Keratinocyte (primary cell): ENCODE measurements at regions not wholly inside any gene's neighbourhood (a gene's known extent, or its start where the extent isn't known, plus 50 kb on each side); places are given as distances from the start of the nearest gene placed in this dataset.

Experiments
- DNase-seq: peaks from one replicate; pipeline ENCODE4 v3.0.0-alpha.2; 2011; ENCODE audit warnings: low read depth, missing footprints, low spot score
- FAIRE-seq: peaks from 2 replicates; lab custom pipeline; 2011; peaks lifted over from hg19 to GRCh38; lab: Jason Lieb, UNC
- H2AFZ ChIP-seq: 2 replicates; pipeline ENCODE4 v1.6.0; 2012; ENCODE audit warnings: low read length, control low read depth, inconsistent platforms; ENCODE audit not compliant: control insufficient read depth
- H3K27ac ChIP-seq: 2 replicates; pipeline ENCODE4 v1.5.1; 2011; ENCODE audit warnings: low read length; ENCODE audit not compliant: control insufficient read depth, insufficient read depth
- H3K27me3 ChIP-seq: 3 replicates; pipeline ENCODE4 v1.6.0; 2011; ENCODE audit warnings: low read length; ENCODE audit not compliant: control insufficient read depth, insufficient read depth; ENCODE audit errors: extremely low read depth
- H3K36me3 ChIP-seq, 2 experiments: 2 replicates in 1 of 2; 3 replicates in 1 of 2; pipeline ENCODE4 v1.5.1; 2011; ENCODE audit warnings: low read length in 2 of 2, mild to moderate bottlenecking in 1 of 2; ENCODE audit not compliant: control insufficient read depth in 2 of 2, insufficient read depth in 2 of 2; ENCODE audit errors: extremely low read depth in 1 of 2
- H3K4me1 ChIP-seq: 3 replicates; pipeline ENCODE4 v1.5.1; 2011; ENCODE audit warnings: low read length; ENCODE audit not compliant: control insufficient read depth, insufficient read depth; ENCODE audit errors: extremely low read depth
- H3K4me2 ChIP-seq: 3 replicates; pipeline ENCODE4 v1.6.0; 2011; ENCODE audit warnings: low read depth, low read length; ENCODE audit not compliant: control insufficient read depth, insufficient read depth; ENCODE audit errors: extremely low read depth
- H3K4me3 ChIP-seq, 3 experiments: fragments of 200-600 bp in 1 of 3; sonication (generic) in 1 of 3; 2 replicates in 2 of 3; 3 replicates in 1 of 3; pipeline ENCODE4 v1.5.1; 2011 to 2016; ENCODE audit warnings: low read length in 3 of 3, mild to moderate bottlenecking in 3 of 3, control low read depth in 2 of 3, inconsistent platforms in 1 of 3, low read depth in 1 of 3, mixed read lengths in 1 of 3, mixed run types in 1 of 3, moderate library complexity in 1 of 3; ENCODE audit not compliant: control insufficient read depth in 2 of 3, insufficient read depth in 2 of 3; ENCODE audit errors: extremely low read depth in 1 of 3
- H3K79me2 ChIP-seq: 2 replicates; pipeline ENCODE4 v1.6.0; 2012; ENCODE audit warnings: low read length; ENCODE audit not compliant: control insufficient read depth, insufficient read depth
- H3K9ac ChIP-seq: 3 replicates; pipeline ENCODE4 v1.6.0; 2011; ENCODE audit warnings: low read length; ENCODE audit not compliant: control insufficient read depth, insufficient read depth; ENCODE audit errors: extremely low read depth
- H3K9me1 ChIP-seq: 3 replicates; pipeline ENCODE4 v1.6.0; 2011; ENCODE audit warnings: low read length; ENCODE audit not compliant: control insufficient read depth, insufficient read depth; ENCODE audit errors: extremely low read depth
- H3K9me3 ChIP-seq: 2 replicates; pipeline ENCODE4 v1.5.1; 2012; ENCODE audit warnings: low read depth, low read length; ENCODE audit not compliant: control insufficient read depth
- H4K20me1 ChIP-seq: 3 replicates; pipeline ENCODE4 v1.6.0; 2011; ENCODE audit warnings: low read length; ENCODE audit not compliant: control insufficient read depth, insufficient read depth; ENCODE audit errors: extremely low read depth
- CTCF ChIP-seq, 3 experiments: IDR thresholded peaks in 1 of 3; conservative IDR thresholded peaks in 1 of 3; optimal IDR thresholded peaks in 1 of 3; 2 replicates in 2 of 3; 3 replicates in 1 of 3; pipeline versions ENCODE3 to v1.5.1; 2011; ENCODE audit warnings: low read length in 3 of 3, mild to moderate bottlenecking in 3 of 3, moderate library complexity in 2 of 3, control low read depth in 1 of 3, inconsistent platforms in 1 of 3; ENCODE audit not compliant: insufficient read depth in 2 of 3; ENCODE audit errors: extremely low read depth in 1 of 3
- EZH2 ChIP-seq: IDR thresholded peaks from one replicate; pipeline ENCODE4 v1.6.1; 2012; ENCODE audit warnings: inconsistent platforms, mild to moderate bottlenecking, low read length, moderate library complexity
- dilution Hi-C: fragments of 300-500 bp; cut with MboI; formaldehyde crosslinking; loops from one replicate; pipeline ENCODE4 v1.7.0; 2020; ENCODE audit warnings: low sequenced_read_pairs; ENCODE audit not compliant: extremely low pct_ligation_motif_present

DNA sequence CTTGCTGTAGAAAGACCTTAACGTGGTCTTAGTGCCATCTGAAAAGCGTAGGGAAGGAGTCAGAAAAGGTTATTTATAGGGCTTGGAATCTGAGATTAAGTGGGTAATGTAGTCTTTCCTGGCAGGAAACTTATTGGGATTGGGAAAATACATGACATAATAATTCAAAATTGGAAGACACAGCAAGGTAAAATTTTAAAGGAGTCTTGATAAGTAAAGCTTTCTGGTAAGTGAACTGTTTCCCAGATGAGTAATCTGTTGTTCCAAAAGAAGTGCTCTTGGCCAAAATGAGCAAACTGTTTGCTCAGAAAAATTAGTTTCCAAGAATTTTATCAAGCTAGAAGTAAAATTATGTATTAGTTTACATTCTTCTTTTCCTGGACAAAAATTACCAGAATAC, 149.3 kb upstream of the TMTC2 start:
- DNase-seq (no peak), FAIRE-seq (no peak)
- Histone ChIP-seq H3K9me1 (no peaks in the 10 kb centered on the region), H3K36me3 (no peaks in the 10 kb centered on the region), H3K9me3 (no peaks in the 10 kb centered on the region), H3K9ac (no peak overlapping the region), H3K27ac (no peak overlapping the region), H2AFZ (no peak overlapping the region), H3K79me2 (no peaks in the 10 kb centered on the region), H3K4me3 (no peak overlapping the region), H3K4me1 (no peaks in the 10 kb centered on the region), H4K20me1 (no peaks in the 10 kb centered on the region), H3K4me2 (no peak overlapping the region), H3K27me3 (no peaks in the 10 kb centered on the region)
- dilution Hi-C loops = no loop called here
- TF ChIP-seq CTCF (optimal IDR thresholded peaks at IDR 0.05 in 1 of 3, IDR thresholded peaks at IDR 0.05 in 1 of 3, conservative IDR thresholded peaks at IDR 0.05 in 1 of 3; ENCODE audit: extremely low read depth in 1 of 3, insufficient read depth in 2 of 3, low read length in 3 of 3) (no peak), EZH2 (no peak)

- Histone ChIP-seq H3K79me2 (no peaks in the 10 kb centered on the region), H2AFZ (no peak overlapping the region), H3K4me1 (no peaks in the 10 kb centered on the region), H3K27ac (no peak overlapping the region), H3K9me1 (no peaks in the 10 kb centered on the region), H3K9me3 (no peaks in the 10 kb centered on the region), H3K36me3 (no peaks in the 10 kb centered on the region), H3K9ac (no peak overlapping the region), H3K4me3 (no peak overlapping the region), H3K4me2 (no peak overlapping the region), H3K27me3 (no peaks in the 10 kb centered on the region), H4K20me1 (no peaks in the 10 kb centered on the region)
- FAIRE-seq (no peak), DNase-seq (no peak)
- no peak for TF ChIP-seq EZH2
- TF ChIP-seq CTCF (optimal IDR thresholded peaks at IDR 0.05 in 1 of 3, IDR thresholded peaks at IDR 0.05 in 1 of 3, conservative IDR thresholded peaks at IDR 0.05 in 1 of 3; ENCODE audit: extremely low read depth in 1 of 3, insufficient read depth in 2 of 3, low read length in 3 of 3) = no peak
- dilution Hi-C loops = no loop called here
These were observed 132.2 kb upstream of the TMTC2 start for GRCh38 chr12:82554529-82554928.
